Inferior parietal cortex (tissue), 1 donor: ENCODE measurements at regions not wholly inside any gene's neighbourhood (a gene's known extent, or its start where the extent isn't known, plus 50 kb on each side); places are given as distances from the start of the nearest gene placed in this dataset.

Experiments used
- DNase-seq: peaks from one replicate; pipeline ENCODE4 v3.0.0-alpha.2; 2016; ENCODE audit errors: extremely low spot score

GRCh38 chr4:4961936-4962335 is 57.3 kb downstream of the CYTL1 start:
- DNase-seq = no peak

- DNase-seq = no peak
These were observed 56.3 kb downstream of the CYTL1 start for GRCh38 chr4:4962928-4963327.
